ENCODE measurements at regions not wholly inside any gene's neighbourhood (a gene's known extent, or its start where the extent isn't known, plus 50 kb on each side); places are given as distances from the start of the nearest gene placed in this dataset.

DNA sequence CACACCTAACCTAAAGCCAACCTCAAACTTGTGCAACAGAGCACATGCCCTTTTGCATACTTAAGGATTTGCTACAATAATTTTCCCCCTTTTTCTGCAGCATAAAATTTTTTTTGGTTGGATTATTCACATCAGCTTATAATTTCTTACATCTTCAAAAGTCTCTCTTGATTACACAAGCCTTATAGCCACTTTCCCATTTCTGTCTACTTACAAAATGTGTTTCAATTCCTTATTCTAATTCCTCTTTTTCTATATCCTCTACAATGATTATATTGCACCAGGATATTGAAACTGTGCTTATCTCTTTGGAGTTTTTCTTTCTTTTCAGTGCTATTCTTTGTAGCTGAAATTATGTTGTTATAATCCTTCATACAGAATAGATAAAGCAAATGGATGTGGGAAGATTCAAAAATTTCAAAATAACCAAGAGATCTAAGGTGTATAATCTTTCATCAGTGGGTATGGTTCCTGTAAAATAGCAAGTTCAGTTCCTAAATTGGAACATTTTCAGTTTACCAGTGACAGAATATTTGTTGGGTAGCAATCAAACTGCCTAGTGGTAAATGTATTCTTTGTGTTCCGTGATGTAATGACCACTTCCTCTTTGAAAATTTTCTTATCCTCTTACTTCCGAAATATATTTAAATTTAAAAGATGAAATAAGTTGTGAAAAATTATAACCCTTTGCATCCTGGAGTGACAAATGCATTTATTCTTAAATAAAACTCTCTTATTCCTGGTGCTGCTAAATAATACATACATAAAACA lies 386.8 kb upstream of the CHD1 start:
- Histone ChIP-seq H3K4me3 (no peak overlapping the region), H3K4me1 (no peaks in the 10 kb centered on the region), H3K9me3 (no peaks in the 10 kb centered on the region), H3K27ac (no peak overlapping the region), H3K27me3 (no peaks in the 10 kb centered on the region), H3K36me3 (no peaks in the 10 kb centered on the region)
- ATAC-seq (peak in 2 of 4 donors; percentile 16 to 33), DNase-seq (no peak)
- WGBS (ENCODE audit: insufficient coverage, low coverage, low lambda C conversion rate, missing lambda C conversion rate), result 22% methylated on average over 2 of the region's 2 CpGs
- intact Hi-C loops (cut with DNase I), result no loop called here
- TF ChIP-seq POLR2A (IDR thresholded peaks at IDR 0.05), result no peak
- no peak for TF ChIP-seq CTCF (IDR thresholded peaks at IDR 0.05)

GRCh38 chr5:99314721-99315120 lies 385.9 kb upstream of the CHD1 start:
- Histone ChIP-seq H3K27me3 (no peaks in the 10 kb centered on the region), H3K4me3 (no peak overlapping the region), H3K9me3 (no peaks in the 10 kb centered on the region), H3K27ac (no peak overlapping the region), H3K4me1 (no peaks in the 10 kb centered on the region), H3K36me3 (no peaks in the 10 kb centered on the region)
- DNase-seq (no peak), ATAC-seq (no peak)
- no peak for TF ChIP-seq POLR2A (IDR thresholded peaks at IDR 0.05)
- no peak for TF ChIP-seq CTCF (IDR thresholded peaks at IDR 0.05)
- WGBS (ENCODE audit: insufficient coverage, low coverage, low lambda C conversion rate, missing lambda C conversion rate), result 46% methylated on average over 2 of the region's 2 CpGs
- intact Hi-C loops (cut with DNase I), result no loop called here

DNA sequence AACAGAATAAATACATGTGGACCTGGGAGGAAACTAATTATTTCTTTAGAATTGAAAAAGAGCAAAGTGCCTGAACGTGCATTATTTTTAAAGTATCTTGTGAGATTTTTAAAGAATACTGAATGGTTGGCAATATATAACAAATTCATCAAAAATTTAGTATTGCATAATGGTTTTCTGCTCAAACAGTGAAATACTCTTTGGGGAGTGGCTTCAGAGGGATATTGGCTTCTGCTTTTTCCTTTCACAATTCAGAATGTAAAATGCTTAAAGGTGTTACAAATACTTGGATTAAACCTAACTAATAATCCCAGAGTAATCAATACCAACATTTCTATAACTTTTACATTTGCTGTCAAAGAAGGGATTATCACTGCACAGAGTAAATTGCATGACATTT lies 379.3 kb upstream of the CHD1 start:
- DNase-seq, result no peak
- no peak overlapping the region for H3K4me3 ChIP-seq
- no peak overlapping the region for H3K27ac ChIP-seq
- intact Hi-C loops (cut with DNase I), result no loop called here
- TF ChIP-seq POLR2A (IDR thresholded peaks at IDR 0.05) (no peak), CTCF (IDR thresholded peaks at IDR 0.05) (no peak)
- ATAC-seq, result no peak
- H3K27me3 ChIP-seq, result no peaks in the 10 kb centered on the region
- no peaks in the 10 kb centered on the region for H3K36me3 ChIP-seq
- no peaks in the 10 kb centered on the region for H3K9me3 ChIP-seq
- H3K4me1 ChIP-seq, result no peaks in the 10 kb centered on the region
- WGBS (ENCODE audit: insufficient coverage, low coverage, low lambda C conversion rate, missing lambda C conversion rate), result 17% methylated on average over 1 of the region's 1 CpG

DNA sequence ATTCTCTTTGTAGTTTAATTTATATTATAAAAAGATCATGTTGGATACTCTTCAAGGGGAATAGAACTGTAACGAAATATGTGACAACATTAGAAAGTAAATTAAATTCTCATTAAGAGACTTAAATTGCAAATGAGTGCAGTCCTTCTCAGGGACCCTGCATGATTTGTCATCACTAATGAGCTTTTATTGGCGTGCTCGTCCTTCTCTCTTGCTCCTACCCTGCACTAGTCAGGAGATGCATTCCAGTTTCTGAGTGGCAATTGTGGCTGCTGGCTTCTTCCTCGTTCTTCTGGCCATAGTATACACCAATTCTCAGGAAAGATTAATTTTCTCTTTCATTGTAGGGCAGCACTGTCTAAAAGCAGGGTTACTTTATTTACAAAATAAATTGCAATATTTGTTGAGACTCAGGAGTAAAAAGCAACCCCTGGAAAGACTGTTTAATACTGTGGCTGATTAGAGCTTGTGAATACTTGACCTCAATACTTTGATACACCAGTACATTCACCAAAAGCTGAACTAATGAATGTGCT lies 376.3 kb upstream of the CHD1 start:
- Histone ChIP-seq H3K4me3 (no peak overlapping the region), H3K27ac (no peak overlapping the region), H3K36me3 (no peaks in the 10 kb centered on the region), H3K9me3 (no peaks in the 10 kb centered on the region), H3K4me1 (no peaks in the 10 kb centered on the region), H3K27me3 (no peaks in the 10 kb centered on the region)
- no peak for ATAC-seq
- 52% methylated on average over 4 of the region's 4 CpGs for WGBS (ENCODE audit: insufficient coverage, low coverage, low lambda C conversion rate, missing lambda C conversion rate)
- TF ChIP-seq CTCF (IDR thresholded peaks at IDR 0.05), result no peak
- TF ChIP-seq POLR2A (IDR thresholded peaks at IDR 0.05), result no peak
- no peak for DNase-seq
- intact Hi-C loops (cut with DNase I), result no loop called here
